SU-DHL-6 (cell line): ENCODE measurements at regions not wholly inside any gene's neighbourhood (a gene's known extent, or its start where the extent isn't known, plus 50 kb on each side); places are given as distances from the start of the nearest gene placed in this dataset.

Experiments
- H2AFZ ChIP-seq: fragments of 200-600 bp; sonication (generic); 2 replicates; pipeline ENCODE4 v1.6.1; 2014; ENCODE audit warnings: low read depth, mild to moderate bottlenecking, moderate library complexity, mixed read lengths, antibody characterized with exemption, low read length; ENCODE audit not compliant: severe bottlenecking
- H3F3A ChIP-seq: fragments of 200-600 bp; shearing (Covaris generic); 2 replicates; pipeline ENCODE4 v1.6.0; 2016; ENCODE audit warnings: antibody characterized with exemption, mild to moderate bottlenecking; ENCODE audit not compliant: insufficient read depth
- H3K27ac ChIP-seq: fragments of 200-600 bp; sonication (generic); 2 replicates; pipeline ENCODE4 v1.5.1; 2016; ENCODE audit warnings: low read depth, mild to moderate bottlenecking, low read length, moderate library complexity, mixed read lengths
- H3K27me3 ChIP-seq: fragments of 200-600 bp; sonication (generic), shearing (Covaris generic); 2 replicates; pipeline ENCODE4 v1.6.0; 2014; ENCODE audit warnings: mild to moderate bottlenecking, low read length
- H3K36me3 ChIP-seq: fragments of 200-600 bp; sonication (generic); 2 replicates; pipeline ENCODE4 v1.6.1; 2014; ENCODE audit warnings: mild to moderate bottlenecking, low read length, mixed read lengths
- H3K4me2 ChIP-seq: fragments of 300-600, 200-600 bp; shearing (Covaris generic), sonication (generic); 2 replicates; pipeline ENCODE4 v1.6.0; 2014; ENCODE audit warnings: low read length, low read depth, mild to moderate bottlenecking; ENCODE audit not compliant: poor library complexity, severe bottlenecking
- H3K4me3 ChIP-seq: fragments of 200-600 bp; sonication (generic); 2 replicates; pipeline ENCODE4 v1.5.1; 2014; ENCODE audit warnings: antibody characterized with exemption, low read length, mild to moderate bottlenecking, mixed read lengths; ENCODE audit not compliant: insufficient read depth, poor library complexity, severe bottlenecking
- H3K79me2 ChIP-seq: fragments of 200-600 bp; sonication (generic); 2 replicates; pipeline ENCODE4 v1.6.1; 2014; ENCODE audit warnings: mild to moderate bottlenecking, low read length, moderate library complexity; ENCODE audit not compliant: insufficient read depth
- H3K9ac ChIP-seq: fragments of 200-600 bp; sonication (generic); 2 replicates; pipeline ENCODE4 v1.7.0; 2014; ENCODE audit warnings: mild to moderate bottlenecking, low read length
- H3K9me2 ChIP-seq: fragments of 200-600 bp; sonication (generic); replicated peaks from 2 replicates; pipeline ENCODE4 v1.6.1; 2014; ENCODE audit warnings: low read length; ENCODE audit not compliant: insufficient read depth
- H3K9me3 ChIP-seq: fragments of 200-600 bp; sonication (generic); 2 replicates; pipeline ENCODE4 v1.6.1; 2014; ENCODE audit warnings: low read length, mixed read lengths; ENCODE audit not compliant: insufficient read depth
- H4K20me1 ChIP-seq: fragments of 200-600 bp; sonication (generic); 2 replicates; pipeline ENCODE4 v1.6.1; 2014; ENCODE audit warnings: low read depth, mild to moderate bottlenecking, antibody characterized with exemption, low read length, moderate library complexity, mixed read lengths
- CTCF ChIP-seq: fragments of 200-600 bp; sonication (generic); IDR thresholded peaks from one replicate; pipeline ENCODE4 v1.5.1; 2017; ENCODE audit warnings: antibody characterized with exemption, mild to moderate bottlenecking, low read length, moderate library complexity; ENCODE audit not compliant: insufficient read depth, poor library complexity, severe bottlenecking
- EZH2phosphoT487 ChIP-seq: fragments of 200-600 bp; sonication (generic), shearing (Covaris generic); conservative IDR thresholded peaks from 2 replicates; pipeline ENCODE4 v1.6.1; 2018; ENCODE audit warnings: mild to moderate bottlenecking, antibody characterized with exemption, low read length, moderate library complexity, mixed read lengths

- no peaks in the 10 kb centered on the region for H3K79me2 ChIP-seq
- no peak overlapping the region for H3K9ac ChIP-seq
- H3K4me2 ChIP-seq: no peak overlapping the region
- no peak overlapping the region for H3K27ac ChIP-seq
- H3F3A ChIP-seq: no peaks in the 10 kb centered on the region
- no peak overlapping the region for H3K4me3 ChIP-seq
- H2AFZ ChIP-seq: no peak overlapping the region
- no peaks in the 10 kb centered on the region for H3K9me2 ChIP-seq
- no peaks in the 10 kb centered on the region for H3K36me3 ChIP-seq
- no peak for TF ChIP-seq EZH2phosphoT487
- TF ChIP-seq CTCF: no peak
- no peaks in the 10 kb centered on the region for H3K9me3 ChIP-seq
- no peaks in the 10 kb centered on the region for H4K20me1 ChIP-seq
- no peaks in the 10 kb centered on the region for H3K27me3 ChIP-seq
Measured at GRCh38 chr6:169083508-169083874, 170.2 kb downstream of the THBS2 start.

- Histone ChIP-seq H2AFZ (no peak overlapping the region), H3K9me2 (no peaks in the 10 kb centered on the region), H3K27ac (no peak overlapping the region), H3K36me3 (no peaks in the 10 kb centered on the region), H4K20me1 (no peaks in the 10 kb centered on the region), H3K9me3 (no peaks in the 10 kb centered on the region), H3K4me3 (no peak overlapping the region), H3K9ac (no peak overlapping the region), H3F3A (no peaks in the 10 kb centered on the region), H3K4me2 (no peak overlapping the region), H3K27me3 (no peaks in the 10 kb centered on the region), H3K79me2 (no peaks in the 10 kb centered on the region)
- TF ChIP-seq CTCF: no peak
- no peak for TF ChIP-seq EZH2phosphoT487
Measured at GRCh38 chr6:169082817-169083507, 170.7 kb downstream of the THBS2 start.

- Histone ChIP-seq H3K27me3 (no peaks in the 10 kb centered on the region), H3K36me3 (no peaks in the 10 kb centered on the region), H3K4me2 (no peak overlapping the region), H4K20me1 (no peaks in the 10 kb centered on the region), H3K27ac (no peak overlapping the region), H2AFZ (no peak overlapping the region), H3K9me2 (no peaks in the 10 kb centered on the region), H3K4me3 (no peak overlapping the region), H3K79me2 (no peaks in the 10 kb centered on the region), H3F3A (no peaks in the 10 kb centered on the region), H3K9ac (no peak overlapping the region), H3K9me3 (no peaks in the 10 kb centered on the region)
- TF ChIP-seq EZH2phosphoT487 (no peak), CTCF (no peak)
Measured at GRCh38 chr6:169082093-169082492, 171.6 kb downstream of the THBS2 start.
